Epithelial cell of esophagus (primary cell): ENCODE measurements at regions not wholly inside any gene's neighbourhood (a gene's known extent, or its start where the extent isn't known, plus 50 kb on each side); places are given as distances from the start of the nearest gene placed in this dataset.
"Not testable (repeated sequence)": the region's sequence is repeated elsewhere in the genome, so short reads cannot be mapped to it uniquely, and the experiment has no call there.

ENCODE experiments used
- DNase-seq: peaks from one replicate; pipeline ENCODE4 v3.0.0; 2010; ENCODE audit warnings: low read depth
- H3K4me3 ChIP-seq: 2 replicates; pipeline ENCODE4 v1.5.1; 2011; ENCODE audit warnings: mild to moderate bottlenecking, low read length, control low read depth
- TF ChIP-seq, protein P1 (sequence below): IDR thresholded peaks from 2 replicates; pipeline ENCODE4 v1.5.1; 2011; ENCODE audit warnings: low read depth, mild to moderate bottlenecking, low read length, control low read depth, inconsistent platforms; ENCODE audit not compliant: insufficient read depth; ENCODE audit errors: missing control alignments

DNA sequence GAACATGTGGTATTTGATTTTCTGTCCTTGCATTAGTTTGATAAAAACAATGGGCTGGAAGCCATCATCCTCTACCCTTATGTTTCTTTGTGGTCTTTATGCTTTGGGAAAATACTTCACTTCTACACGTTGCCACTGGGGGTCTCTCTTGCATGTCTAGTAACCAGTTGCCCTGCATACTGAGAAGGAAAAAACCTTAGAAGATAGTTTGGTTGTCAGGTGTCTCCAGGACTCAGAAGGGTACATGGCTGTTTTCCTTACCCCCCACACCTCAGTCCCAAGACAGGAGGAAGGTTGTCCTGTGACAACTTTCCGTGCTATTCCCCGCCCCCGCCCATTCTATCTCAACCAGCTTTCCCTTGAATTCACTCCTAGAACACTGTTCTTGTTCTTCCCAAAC, 62.1 kb upstream of the LANCL3 start:
- no peak overlapping the region for H3K4me3 ChIP-seq
- TF ChIP-seq, protein P1, sequence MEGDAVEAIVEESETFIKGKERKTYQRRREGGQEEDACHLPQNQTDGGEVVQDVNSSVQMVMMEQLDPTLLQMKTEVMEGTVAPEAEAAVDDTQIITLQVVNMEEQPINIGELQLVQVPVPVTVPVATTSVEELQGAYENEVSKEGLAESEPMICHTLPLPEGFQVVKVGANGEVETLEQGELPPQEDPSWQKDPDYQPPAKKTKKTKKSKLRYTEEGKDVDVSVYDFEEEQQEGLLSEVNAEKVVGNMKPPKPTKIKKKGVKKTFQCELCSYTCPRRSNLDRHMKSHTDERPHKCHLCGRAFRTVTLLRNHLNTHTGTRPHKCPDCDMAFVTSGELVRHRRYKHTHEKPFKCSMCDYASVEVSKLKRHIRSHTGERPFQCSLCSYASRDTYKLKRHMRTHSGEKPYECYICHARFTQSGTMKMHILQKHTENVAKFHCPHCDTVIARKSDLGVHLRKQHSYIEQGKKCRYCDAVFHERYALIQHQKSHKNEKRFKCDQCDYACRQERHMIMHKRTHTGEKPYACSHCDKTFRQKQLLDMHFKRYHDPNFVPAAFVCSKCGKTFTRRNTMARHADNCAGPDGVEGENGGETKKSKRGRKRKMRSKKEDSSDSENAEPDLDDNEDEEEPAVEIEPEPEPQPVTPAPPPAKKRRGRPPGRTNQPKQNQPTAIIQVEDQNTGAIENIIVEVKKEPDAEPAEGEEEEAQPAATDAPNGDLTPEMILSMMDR, result peak; percentile 28
- DNase-seq, result peak; percentile 4

DNA sequence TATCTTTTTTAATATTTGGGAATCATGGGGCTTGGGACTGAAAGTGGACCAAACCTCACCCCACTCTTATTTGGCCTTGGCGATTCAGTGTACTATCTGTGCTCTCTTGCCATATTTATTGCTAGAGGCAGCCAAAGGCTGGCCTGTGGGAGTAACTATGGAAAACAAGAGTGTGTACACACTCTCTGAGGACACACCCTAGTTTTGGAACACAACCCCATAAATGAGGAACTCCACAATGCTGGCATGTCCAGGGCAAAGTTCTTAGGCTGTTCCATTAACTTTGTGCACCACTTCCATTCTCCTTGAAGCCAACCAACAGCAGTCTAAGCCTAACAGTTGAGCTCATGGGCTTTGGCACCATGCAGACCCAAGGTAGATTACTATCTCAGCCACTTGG, 54.9 kb upstream of the LANCL3 start:
- DNase-seq, H3K4me3 ChIP-seq: not testable (repeated sequence)

DNA sequence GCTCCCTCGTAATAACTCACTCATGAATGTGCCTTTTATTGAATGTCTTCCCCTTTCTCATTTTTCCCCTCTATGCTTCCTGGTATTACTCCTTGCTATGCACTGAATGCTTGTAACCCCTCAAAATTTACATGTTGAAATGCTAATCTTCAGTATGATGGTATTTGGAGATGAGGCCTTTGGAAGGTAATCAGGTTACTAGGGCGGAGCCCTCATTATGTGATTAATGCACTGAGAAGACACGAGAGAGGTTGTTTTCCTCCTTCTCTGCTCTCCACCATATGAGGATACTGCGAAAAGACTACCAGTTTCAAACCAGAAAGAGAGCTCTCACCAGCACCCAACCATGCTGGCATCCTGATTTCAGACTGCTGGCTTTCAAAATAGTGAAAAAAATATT, 52.2 kb upstream of the LANCL3 start:
- DNase-seq, H3K4me3 ChIP-seq: not testable (repeated sequence)

DNA sequence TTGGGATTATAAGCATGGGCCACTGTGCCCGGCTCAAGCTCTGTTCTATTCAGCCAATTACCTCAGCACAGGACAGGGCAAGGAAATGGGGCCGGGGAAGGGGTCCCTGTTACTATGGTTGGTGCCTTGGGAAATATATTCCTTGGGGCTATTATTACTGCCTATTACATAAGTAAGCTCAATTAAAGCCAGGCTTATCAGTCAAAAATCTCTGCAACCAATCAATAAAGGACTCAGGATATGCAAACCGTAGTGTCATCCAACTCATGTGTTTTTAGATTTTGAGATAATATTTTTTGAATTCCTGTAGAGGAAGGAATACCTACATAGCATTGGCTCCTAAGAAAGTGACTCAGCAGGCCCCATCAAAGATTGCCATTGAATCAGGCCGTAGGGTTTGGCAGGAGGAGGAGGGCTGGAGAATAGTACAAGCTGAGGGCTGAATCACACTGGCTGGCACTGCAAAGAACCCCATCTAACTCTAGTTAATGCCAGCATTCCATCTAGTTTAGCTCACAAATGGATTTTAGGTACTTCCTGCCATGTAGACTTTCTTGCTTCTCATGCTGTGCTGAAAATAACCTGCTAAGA, 50.5 kb upstream of the LANCL3 start:
- H3K4me3 ChIP-seq, result not testable (repeated sequence)
- DNase-seq, result peak; percentile 74
